Neural crest cell (in vitro differentiated cells): ENCODE measurements at regions not wholly inside any gene's neighbourhood (a gene's known extent, or its start where the extent isn't known, plus 50 kb on each side); places are given as distances from the start of the nearest gene placed in this dataset.

Source experiments
- DNase-seq: peaks from one replicate; pipeline ENCODE4 v3.0.0; 2021; ENCODE audit warnings: low read depth, mixed read lengths, low spot score
- H3K27ac Mint-ChIP-seq: one replicate; pipeline ENCODE4 v1.8.0; 2021; ENCODE audit warnings: mild to moderate bottlenecking, mixed read lengths; ENCODE audit not compliant: unreplicated experiment
- H3K27me3 Mint-ChIP-seq: 2 replicates; pipeline ENCODE4 v1.8.0; 2021; ENCODE audit warnings: low read depth, mild to moderate bottlenecking, mixed read lengths
- H3K36me3 Mint-ChIP-seq: 2 replicates; pipeline ENCODE4 v1.8.0; 2021; ENCODE audit warnings: low read depth, mild to moderate bottlenecking, mixed read lengths
- H3K4me1 Mint-ChIP-seq: 2 replicates; pipeline ENCODE4 v1.8.0; 2021; ENCODE audit warnings: mixed read lengths
- H3K4me3 Mint-ChIP-seq: one replicate; pipeline ENCODE4 v1.8.0; 2021; ENCODE audit warnings: mild to moderate bottlenecking, mixed read lengths
- H3K9me3 Mint-ChIP-seq: 2 replicates; pipeline ENCODE4 v1.8.0; 2021; ENCODE audit warnings: mixed read lengths
- TF ChIP-seq, protein P1 (sequence below): fragments of 200-600 bp; sonication (generic); conservative IDR thresholded peaks from 2 replicates; pipeline ENCODE4 v1.5.0; 2021; ENCODE audit warnings: antibody characterized with exemption, mild to moderate bottlenecking

DNA sequence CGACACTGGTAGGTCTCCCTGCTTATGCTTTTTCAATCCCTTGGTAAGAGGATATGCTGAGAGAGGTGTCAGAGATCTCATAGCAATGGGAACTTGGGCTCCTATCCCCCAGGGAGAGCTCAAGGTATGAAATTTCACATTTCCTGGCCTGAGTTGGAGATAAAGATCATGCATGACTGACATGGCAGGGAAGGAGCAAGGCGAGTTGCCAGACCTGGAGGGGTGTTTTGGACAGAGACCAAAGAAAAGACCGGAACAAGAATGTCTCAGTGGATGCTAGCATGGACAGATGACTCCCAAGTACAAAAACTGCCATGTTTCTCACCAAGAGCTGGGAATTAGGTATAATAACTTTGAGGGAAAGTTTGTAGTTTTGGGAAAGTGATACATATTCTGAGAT is 334.1 kb upstream of the B3GALT2 start:
- no peaks in the 10 kb centered on the region for H3K4me1 Mint-ChIP-seq
- no peak overlapping the region for H3K27ac Mint-ChIP-seq
- H3K4me3 Mint-ChIP-seq, result no peak overlapping the region

DNA sequence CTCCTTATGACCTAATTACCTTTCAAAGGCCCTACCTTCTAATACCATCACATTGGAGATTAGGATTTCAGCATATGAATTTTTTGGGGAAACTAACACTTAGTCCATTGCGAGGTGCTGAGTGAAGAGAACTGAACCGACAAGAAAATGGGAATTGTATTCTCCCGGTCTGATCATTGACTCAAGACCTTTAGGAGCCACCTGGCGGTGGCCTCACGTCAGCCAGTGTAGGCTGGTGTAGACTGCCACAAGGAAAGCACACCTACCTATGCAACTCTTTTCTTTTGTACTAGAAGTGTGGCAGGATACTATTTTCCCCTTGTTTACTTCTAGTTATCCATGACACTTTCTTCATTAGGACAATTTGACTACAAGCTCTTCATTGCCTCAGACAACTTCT is 333.5 kb upstream of the B3GALT2 start:
- Mint-ChIP-seq H3K36me3 (no peaks in the 10 kb centered on the region), H3K27ac (no peak overlapping the region), H3K4me3 (no peak overlapping the region), H3K9me3 (peaks cover 3% of the 10 kb centered on the region), H3K27me3 (no peaks in the 10 kb centered on the region), H3K4me1 (no peaks in the 10 kb centered on the region)
- no peak for DNase-seq
- TF ChIP-seq, protein P1, sequence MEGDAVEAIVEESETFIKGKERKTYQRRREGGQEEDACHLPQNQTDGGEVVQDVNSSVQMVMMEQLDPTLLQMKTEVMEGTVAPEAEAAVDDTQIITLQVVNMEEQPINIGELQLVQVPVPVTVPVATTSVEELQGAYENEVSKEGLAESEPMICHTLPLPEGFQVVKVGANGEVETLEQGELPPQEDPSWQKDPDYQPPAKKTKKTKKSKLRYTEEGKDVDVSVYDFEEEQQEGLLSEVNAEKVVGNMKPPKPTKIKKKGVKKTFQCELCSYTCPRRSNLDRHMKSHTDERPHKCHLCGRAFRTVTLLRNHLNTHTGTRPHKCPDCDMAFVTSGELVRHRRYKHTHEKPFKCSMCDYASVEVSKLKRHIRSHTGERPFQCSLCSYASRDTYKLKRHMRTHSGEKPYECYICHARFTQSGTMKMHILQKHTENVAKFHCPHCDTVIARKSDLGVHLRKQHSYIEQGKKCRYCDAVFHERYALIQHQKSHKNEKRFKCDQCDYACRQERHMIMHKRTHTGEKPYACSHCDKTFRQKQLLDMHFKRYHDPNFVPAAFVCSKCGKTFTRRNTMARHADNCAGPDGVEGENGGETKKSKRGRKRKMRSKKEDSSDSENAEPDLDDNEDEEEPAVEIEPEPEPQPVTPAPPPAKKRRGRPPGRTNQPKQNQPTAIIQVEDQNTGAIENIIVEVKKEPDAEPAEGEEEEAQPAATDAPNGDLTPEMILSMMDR, result no peak

More for the DNA sequence above, 334.1 kb upstream of the B3GALT2 start:
- TF ChIP-seq, protein P1, result no peak
- no peak for DNase-seq
- Mint-ChIP-seq H3K36me3 (no peaks in the 10 kb centered on the region), H3K9me3 (peaks cover 3% of the 10 kb centered on the region), H3K27me3 (no peaks in the 10 kb centered on the region)

DNA sequence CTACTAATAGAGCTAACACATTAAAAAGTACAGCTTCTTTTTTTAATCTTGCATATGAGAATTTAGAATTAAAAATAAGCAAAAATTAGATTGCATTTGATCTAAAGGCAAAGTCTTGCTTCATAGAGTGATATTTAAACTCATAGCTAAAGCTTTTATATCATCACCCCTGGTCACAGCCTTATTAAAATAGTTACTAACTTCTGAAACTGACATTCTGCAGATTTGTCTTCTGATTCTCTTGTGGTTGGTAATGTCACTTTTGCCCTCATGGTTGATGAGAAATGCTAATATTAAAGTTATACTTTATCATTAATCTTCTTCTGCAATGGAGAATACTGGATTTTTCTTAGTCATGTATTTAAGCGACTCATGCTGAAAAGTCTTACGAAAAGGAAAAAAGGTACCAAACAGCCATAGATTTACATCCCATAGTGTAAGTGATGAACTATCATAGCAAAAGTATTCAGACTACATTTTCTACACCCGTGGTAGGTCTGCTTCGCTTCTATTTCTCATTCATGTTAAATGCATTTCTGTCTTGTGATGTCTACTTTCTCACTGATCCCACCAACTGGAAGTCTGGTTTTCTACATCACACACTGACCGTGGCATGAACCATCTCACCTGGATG is 330.5 kb upstream of the B3GALT2 start:
- no peaks in the 10 kb centered on the region for H3K27me3 Mint-ChIP-seq
- H3K4me3 Mint-ChIP-seq, result no peak overlapping the region
- H3K27ac Mint-ChIP-seq, result no peak overlapping the region
- H3K36me3 Mint-ChIP-seq, result no peaks in the 10 kb centered on the region
- DNase-seq, result no peak
- H3K9me3 Mint-ChIP-seq, result peaks cover 5% of the 10 kb centered on the region
- no peaks in the 10 kb centered on the region for H3K4me1 Mint-ChIP-seq
- TF ChIP-seq, protein P1, result no peak

DNA sequence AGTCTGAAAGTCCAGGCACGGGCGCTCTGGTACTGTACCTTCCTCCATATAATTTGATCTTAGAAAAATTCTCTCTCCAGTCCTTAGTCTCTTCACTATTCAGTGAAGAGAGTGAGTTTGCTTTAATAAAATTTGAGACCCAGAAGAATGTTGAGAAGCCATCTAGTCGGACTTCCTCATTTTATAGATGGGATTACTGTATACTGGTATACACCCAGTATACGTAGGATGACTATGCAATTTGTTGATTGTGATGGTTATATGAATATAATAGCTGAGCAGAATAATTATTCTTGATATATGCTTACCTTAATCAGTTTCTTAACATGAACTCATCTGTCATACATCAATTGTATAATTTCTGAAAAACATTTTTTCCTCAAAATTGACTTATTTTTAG is 328.0 kb upstream of the B3GALT2 start:
- H3K27ac Mint-ChIP-seq, result no peak overlapping the region
- TF ChIP-seq, protein P1, result no peak
- H3K4me3 Mint-ChIP-seq, result no peak overlapping the region
- DNase-seq, result no peak
- H3K36me3 Mint-ChIP-seq, result no peaks in the 10 kb centered on the region
- no peaks in the 10 kb centered on the region for H3K4me1 Mint-ChIP-seq
- H3K9me3 Mint-ChIP-seq, result peaks cover 10% of the 10 kb centered on the region
- H3K27me3 Mint-ChIP-seq, result no peaks in the 10 kb centered on the region

DNA sequence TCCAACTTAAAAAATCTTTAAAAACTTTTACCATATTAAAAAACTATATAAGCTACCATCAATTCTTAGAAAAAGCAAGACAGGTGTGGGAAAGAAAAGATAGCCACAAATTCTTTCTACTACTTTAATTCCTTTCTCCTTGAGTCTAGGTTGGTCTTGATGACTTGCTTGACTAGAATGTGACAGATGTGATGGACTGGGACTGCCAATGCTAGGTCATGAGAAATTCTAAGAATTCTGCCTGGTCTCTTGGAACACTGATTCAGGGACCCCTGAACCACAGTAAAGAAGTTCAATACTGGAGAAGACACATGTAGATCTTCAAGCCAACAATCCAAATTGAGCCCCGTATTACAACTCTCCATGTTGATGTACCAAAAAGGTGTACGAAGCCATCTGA is 326.6 kb upstream of the B3GALT2 start:
- no peak overlapping the region for H3K27ac Mint-ChIP-seq
- H3K27me3 Mint-ChIP-seq, result no peaks in the 10 kb centered on the region
- no peak for DNase-seq
- H3K4me1 Mint-ChIP-seq, result no peaks in the 10 kb centered on the region
- TF ChIP-seq, protein P1, result no peak
- peaks cover 10% of the 10 kb centered on the region for H3K9me3 Mint-ChIP-seq
- no peak overlapping the region for H3K4me3 Mint-ChIP-seq
- H3K36me3 Mint-ChIP-seq, result no peaks in the 10 kb centered on the region

DNA sequence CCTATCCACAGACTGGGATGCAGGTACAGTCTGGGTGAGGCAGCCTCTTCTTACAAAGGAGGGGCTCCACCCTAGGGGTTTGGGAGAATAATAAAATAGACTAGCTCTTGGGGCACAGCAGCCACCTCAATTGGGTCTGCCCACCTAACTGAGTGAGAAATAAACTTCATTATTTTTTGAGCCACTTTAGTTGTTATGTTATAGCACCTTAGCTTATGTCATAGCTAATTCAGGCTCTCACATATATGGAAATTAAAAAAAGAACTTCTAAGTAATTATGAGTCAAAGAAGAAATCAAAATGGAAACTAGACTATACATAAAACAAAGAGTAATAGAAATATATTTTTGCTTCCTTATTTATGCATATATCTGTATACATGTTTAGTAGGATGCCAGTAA is 318.5 kb upstream of the B3GALT2 start:
- H3K4me1 Mint-ChIP-seq, result no peaks in the 10 kb centered on the region
- peaks cover 2% of the 10 kb centered on the region for H3K9me3 Mint-ChIP-seq
- no peaks in the 10 kb centered on the region for H3K27me3 Mint-ChIP-seq
- TF ChIP-seq, protein P1, result no peak
- no peaks in the 10 kb centered on the region for H3K36me3 Mint-ChIP-seq
- no peak overlapping the region for H3K4me3 Mint-ChIP-seq
- H3K27ac Mint-ChIP-seq, result no peak overlapping the region
- DNase-seq, result no peak
